ENCODE measurements at regions not wholly inside any gene's neighbourhood (a gene's known extent, or its start where the extent isn't known, plus 50 kb on each side); places are given as distances from the start of the nearest gene placed in this dataset.

DNA sequence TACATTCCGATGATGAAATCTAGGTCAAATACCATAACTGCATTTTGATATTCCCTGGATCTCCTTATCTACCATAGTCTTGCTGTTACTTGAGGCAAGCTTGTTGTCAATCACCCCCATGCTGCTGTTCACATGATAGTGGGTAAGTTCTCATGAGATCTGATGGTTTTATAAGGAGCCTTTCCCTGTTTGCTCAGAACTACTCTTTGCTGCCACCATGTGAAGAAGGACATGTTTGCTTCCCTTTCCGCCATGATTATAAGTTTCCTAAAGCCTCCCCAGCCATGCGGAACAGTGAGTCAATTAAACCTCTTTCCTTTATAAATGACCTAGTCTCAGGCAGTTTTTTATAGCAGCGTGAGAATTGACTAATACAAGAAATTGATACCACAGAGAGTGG is 432.0 kb downstream of the GLUD2 start:
- Histone ChIP-seq H3K36me3 (ENCODE audit: control insufficient read depth in 4 of 4, insufficient read depth in 3 of 4, low read depth in 1 of 4, low read length in 3 of 4) (no peaks in the 10 kb centered on the region), H3K27me3 (ENCODE audit: control insufficient read depth in 4 of 4, insufficient read depth in 4 of 4, low read length in 3 of 4) (no peaks in the 10 kb centered on the region), H3K27ac (ENCODE audit: low read depth in 1 of 2, low read length in 2 of 2) (no peak overlapping the region), H3K4me3 (ENCODE audit: low read depth in 1 of 3, low read length in 3 of 3) (no peak overlapping the region), H3K9ac (ENCODE audit: low read depth in 1 of 2, low read length in 2 of 2) (no peak overlapping the region), H3K4me1 (ENCODE audit: control insufficient read depth in 4 of 4, insufficient read depth in 4 of 4, low read length in 3 of 4) (no peaks in the 10 kb centered on the region), H3K9me3 (ENCODE audit: control insufficient read depth in 4 of 4, low read length in 3 of 4) (no peaks in the 10 kb centered on the region)
- no peak for DNase-seq (ENCODE audit: low spot score)
- TF ChIP-seq SP1 (IDR thresholded peaks at IDR 0.05) (no peak), FOXA2 (IDR thresholded peaks at IDR 0.05) (no peak), RXRA (IDR thresholded peaks at IDR 0.05) (no peak), RAD21 (IDR thresholded peaks at IDR 0.05) (no peak), YY1 (IDR thresholded peaks at IDR 0.05) (no peak), NR2F2 (IDR thresholded peaks at IDR 0.05) (no peak), EGR1 (IDR thresholded peaks at IDR 0.05; ENCODE audit: low read depth in 2 of 2) (no peak), GABPA (IDR thresholded peaks at IDR 0.05 in 1 of 2, conservative IDR thresholded peaks at IDR 0.05 in 1 of 2) (no peak), FOXA1 (IDR thresholded peaks at IDR 0.05) (no peak), JUND (IDR thresholded peaks at IDR 0.05) (no peak), HNF4A (conservative IDR thresholded peaks at IDR 0.05) (no peak), HNF4G (IDR thresholded peaks at IDR 0.05) (no peak), TAF1 (conservative IDR thresholded peaks at IDR 0.05) (no peak)
- TF ChIP-seq, protein P1, sequence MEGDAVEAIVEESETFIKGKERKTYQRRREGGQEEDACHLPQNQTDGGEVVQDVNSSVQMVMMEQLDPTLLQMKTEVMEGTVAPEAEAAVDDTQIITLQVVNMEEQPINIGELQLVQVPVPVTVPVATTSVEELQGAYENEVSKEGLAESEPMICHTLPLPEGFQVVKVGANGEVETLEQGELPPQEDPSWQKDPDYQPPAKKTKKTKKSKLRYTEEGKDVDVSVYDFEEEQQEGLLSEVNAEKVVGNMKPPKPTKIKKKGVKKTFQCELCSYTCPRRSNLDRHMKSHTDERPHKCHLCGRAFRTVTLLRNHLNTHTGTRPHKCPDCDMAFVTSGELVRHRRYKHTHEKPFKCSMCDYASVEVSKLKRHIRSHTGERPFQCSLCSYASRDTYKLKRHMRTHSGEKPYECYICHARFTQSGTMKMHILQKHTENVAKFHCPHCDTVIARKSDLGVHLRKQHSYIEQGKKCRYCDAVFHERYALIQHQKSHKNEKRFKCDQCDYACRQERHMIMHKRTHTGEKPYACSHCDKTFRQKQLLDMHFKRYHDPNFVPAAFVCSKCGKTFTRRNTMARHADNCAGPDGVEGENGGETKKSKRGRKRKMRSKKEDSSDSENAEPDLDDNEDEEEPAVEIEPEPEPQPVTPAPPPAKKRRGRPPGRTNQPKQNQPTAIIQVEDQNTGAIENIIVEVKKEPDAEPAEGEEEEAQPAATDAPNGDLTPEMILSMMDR (IDR thresholded peaks at IDR 0.05; ENCODE audit: low read depth, low read length, missing input control), result no peak
- TF ChIP-seq, protein P2, sequence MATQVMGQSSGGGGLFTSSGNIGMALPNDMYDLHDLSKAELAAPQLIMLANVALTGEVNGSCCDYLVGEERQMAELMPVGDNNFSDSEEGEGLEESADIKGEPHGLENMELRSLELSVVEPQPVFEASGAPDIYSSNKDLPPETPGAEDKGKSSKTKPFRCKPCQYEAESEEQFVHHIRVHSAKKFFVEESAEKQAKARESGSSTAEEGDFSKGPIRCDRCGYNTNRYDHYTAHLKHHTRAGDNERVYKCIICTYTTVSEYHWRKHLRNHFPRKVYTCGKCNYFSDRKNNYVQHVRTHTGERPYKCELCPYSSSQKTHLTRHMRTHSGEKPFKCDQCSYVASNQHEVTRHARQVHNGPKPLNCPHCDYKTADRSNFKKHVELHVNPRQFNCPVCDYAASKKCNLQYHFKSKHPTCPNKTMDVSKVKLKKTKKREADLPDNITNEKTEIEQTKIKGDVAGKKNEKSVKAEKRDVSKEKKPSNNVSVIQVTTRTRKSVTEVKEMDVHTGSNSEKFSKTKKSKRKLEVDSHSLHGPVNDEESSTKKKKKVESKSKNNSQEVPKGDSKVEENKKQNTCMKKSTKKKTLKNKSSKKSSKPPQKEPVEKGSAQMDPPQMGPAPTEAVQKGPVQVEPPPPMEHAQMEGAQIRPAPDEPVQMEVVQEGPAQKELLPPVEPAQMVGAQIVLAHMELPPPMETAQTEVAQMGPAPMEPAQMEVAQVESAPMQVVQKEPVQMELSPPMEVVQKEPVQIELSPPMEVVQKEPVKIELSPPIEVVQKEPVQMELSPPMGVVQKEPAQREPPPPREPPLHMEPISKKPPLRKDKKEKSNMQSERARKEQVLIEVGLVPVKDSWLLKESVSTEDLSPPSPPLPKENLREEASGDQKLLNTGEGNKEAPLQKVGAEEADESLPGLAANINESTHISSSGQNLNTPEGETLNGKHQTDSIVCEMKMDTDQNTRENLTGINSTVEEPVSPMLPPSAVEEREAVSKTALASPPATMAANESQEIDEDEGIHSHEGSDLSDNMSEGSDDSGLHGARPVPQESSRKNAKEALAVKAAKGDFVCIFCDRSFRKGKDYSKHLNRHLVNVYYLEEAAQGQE (IDR thresholded peaks at IDR 0.05), result no peak
- TF ChIP-seq, protein P3, sequence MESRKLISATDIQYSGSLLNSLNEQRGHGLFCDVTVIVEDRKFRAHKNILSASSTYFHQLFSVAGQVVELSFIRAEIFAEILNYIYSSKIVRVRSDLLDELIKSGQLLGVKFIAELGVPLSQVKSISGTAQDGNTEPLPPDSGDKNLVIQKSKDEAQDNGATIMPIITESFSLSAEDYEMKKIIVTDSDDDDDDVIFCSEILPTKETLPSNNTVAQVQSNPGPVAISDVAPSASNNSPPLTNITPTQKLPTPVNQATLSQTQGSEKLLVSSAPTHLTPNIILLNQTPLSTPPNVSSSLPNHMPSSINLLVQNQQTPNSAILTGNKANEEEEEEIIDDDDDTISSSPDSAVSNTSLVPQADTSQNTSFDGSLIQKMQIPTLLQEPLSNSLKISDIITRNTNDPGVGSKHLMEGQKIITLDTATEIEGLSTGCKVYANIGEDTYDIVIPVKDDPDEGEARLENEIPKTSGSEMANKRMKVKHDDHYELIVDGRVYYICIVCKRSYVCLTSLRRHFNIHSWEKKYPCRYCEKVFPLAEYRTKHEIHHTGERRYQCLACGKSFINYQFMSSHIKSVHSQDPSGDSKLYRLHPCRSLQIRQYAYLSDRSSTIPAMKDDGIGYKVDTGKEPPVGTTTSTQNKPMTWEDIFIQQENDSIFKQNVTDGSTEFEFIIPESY (IDR thresholded peaks at IDR 0.05), result no peak
- TF ChIP-seq, protein P4, sequence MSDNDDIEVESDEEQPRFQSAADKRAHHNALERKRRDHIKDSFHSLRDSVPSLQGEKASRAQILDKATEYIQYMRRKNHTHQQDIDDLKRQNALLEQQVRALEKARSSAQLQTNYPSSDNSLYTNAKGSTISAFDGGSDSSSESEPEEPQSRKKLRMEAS (IDR thresholded peaks at IDR 0.05), result no peak
- TF ChIP-seq, protein P5, sequence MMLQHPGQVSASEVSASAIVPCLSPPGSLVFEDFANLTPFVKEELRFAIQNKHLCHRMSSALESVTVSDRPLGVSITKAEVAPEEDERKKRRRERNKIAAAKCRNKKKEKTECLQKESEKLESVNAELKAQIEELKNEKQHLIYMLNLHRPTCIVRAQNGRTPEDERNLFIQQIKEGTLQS (IDR thresholded peaks at IDR 0.05), result no peak
- 88% methylated on average over 4 of the region's 4 CpGs for WGBS
